ENCODE measurements at regions not wholly inside any gene's neighbourhood (a gene's known extent, or its start where the extent isn't known, plus 50 kb on each side); places are given as distances from the start of the nearest gene placed in this dataset.

GRCh38 chr15:70235347-70235746 is 137.6 kb upstream of the TLE3 start:
- Histone ChIP-seq H3K18ac (ENCODE audit: insufficient read length, low read depth, low read length) (no peak overlapping the region), H2BK15ac (ENCODE audit: low read depth, low read length) (no peak overlapping the region), H4K20me1 (ENCODE audit: control insufficient read depth, insufficient read depth, insufficient read length) (no peaks in the 10 kb centered on the region), H3K27ac (ENCODE audit: insufficient read length, low read depth, low read length) (no peak overlapping the region), H4K91ac (ENCODE audit: insufficient read length, low read depth, low read length) (no peak overlapping the region), H2BK120ac (ENCODE audit: low read depth, low read length, poor library complexity, severe bottlenecking) (no peak overlapping the region), H3K27me3 (ENCODE audit: insufficient read depth, low read length) (no peaks in the 10 kb centered on the region), H2BK5ac (ENCODE audit: insufficient read length, low read length) (no peak overlapping the region), H3K14ac (ENCODE audit: insufficient read depth, low read length) (no peak overlapping the region), H2BK20ac (ENCODE audit: low read depth, low read length, poor library complexity, severe bottlenecking) (no peak overlapping the region), H3K9me3 (ENCODE audit: control insufficient read depth, low read depth, low read length) (peaks cover 5% of the 10 kb centered on the region), H3K9ac (ENCODE audit: extremely low read depth, insufficient read length, low read length) (no peak overlapping the region), H3K4me1 (ENCODE audit: insufficient read depth, low read length) (no peaks in the 10 kb centered on the region), H2AFZ (ENCODE audit: low read length) (no peak overlapping the region), H3T11ph (ENCODE audit: low read length) (no peak overlapping the region), H3K23ac (ENCODE audit: insufficient read length, low read depth, low read length) (no peak overlapping the region), H3K79me2 (ENCODE audit: insufficient read depth, low read length) (no peaks in the 10 kb centered on the region), H3K4ac (ENCODE audit: low read depth, low read length) (no peak overlapping the region), H4K8ac (replicated peaks; ENCODE audit: insufficient read length, low read depth, low read length) (no peak overlapping the region), H2AK5ac (ENCODE audit: insufficient read length, low read length) (no peak overlapping the region), H3K23me2 (ENCODE audit: insufficient read length, low read depth, low read length, poor library complexity, severe bottlenecking) (no peaks in the 10 kb centered on the region), H4K5ac (ENCODE audit: insufficient read length, low read depth, low read length) (no peak overlapping the region), H3K56ac (ENCODE audit: insufficient read length, low read depth, low read length) (no peak overlapping the region), H2BK12ac (ENCODE audit: insufficient read length, low read depth, low read length) (no peak overlapping the region), H3K4me2 (ENCODE audit: insufficient read depth, insufficient read length, low read length) (no peak overlapping the region), H3K79me1 (ENCODE audit: insufficient read depth, low read depth, low read length, poor library complexity, severe bottlenecking) (no peaks in the 10 kb centered on the region)
- DNase-seq: peak; percentile 5
- peaks cover 5% of the 10 kb centered on the region for H3K27me3 Mint-ChIP-seq (ENCODE audit: low read depth)
- TF ChIP-seq CTCF (conservative IDR thresholded peaks at IDR 0.05): no peak
- H3K9me3 Mint-ChIP-seq: peaks cover 14 to 19% of the 10 kb centered on the region in 2 experiments
- no peak overlapping the region for H3K27ac Mint-ChIP-seq
- H3K4me1 Mint-ChIP-seq: no peaks in the 10 kb centered on the region
- peaks cover 6 to 18% (median 6%) of the 10 kb centered on the region in 3 experiments; a peak in 6 of 7 replicates for H3K36me3 Mint-ChIP-seq (ENCODE audit: insufficient read depth in 1 of 3, low read depth in 3 of 3)
- no peak overlapping the region for H3K4me3 Mint-ChIP-seq
- no CpG with 5 or more reads among the region's 5 CpGs for WGBS (ENCODE audit: extremely low coverage, insufficient read length, low lambda C conversion rate)
